T-helper 2 cell (primary cell): ENCODE measurements at regions not wholly inside any gene's neighbourhood (a gene's known extent, or its start where the extent isn't known, plus 50 kb on each side); places are given as distances from the start of the nearest gene placed in this dataset.
"Not testable (repeated sequence)": the region's sequence is repeated elsewhere in the genome, so short reads cannot be mapped to it uniquely, and the experiment has no call there.

Experiments used
- DNase-seq, 5 experiments: peaks; one replicate each; pipeline versions ENCODE4 v3.0.0 to v3.0.0-alpha.2; 2012 to 2022

GRCh38 chr10:34907743-34908430 lies 92.8 kb upstream of the PARD3 start:
- no peak for DNase-seq

DNA sequence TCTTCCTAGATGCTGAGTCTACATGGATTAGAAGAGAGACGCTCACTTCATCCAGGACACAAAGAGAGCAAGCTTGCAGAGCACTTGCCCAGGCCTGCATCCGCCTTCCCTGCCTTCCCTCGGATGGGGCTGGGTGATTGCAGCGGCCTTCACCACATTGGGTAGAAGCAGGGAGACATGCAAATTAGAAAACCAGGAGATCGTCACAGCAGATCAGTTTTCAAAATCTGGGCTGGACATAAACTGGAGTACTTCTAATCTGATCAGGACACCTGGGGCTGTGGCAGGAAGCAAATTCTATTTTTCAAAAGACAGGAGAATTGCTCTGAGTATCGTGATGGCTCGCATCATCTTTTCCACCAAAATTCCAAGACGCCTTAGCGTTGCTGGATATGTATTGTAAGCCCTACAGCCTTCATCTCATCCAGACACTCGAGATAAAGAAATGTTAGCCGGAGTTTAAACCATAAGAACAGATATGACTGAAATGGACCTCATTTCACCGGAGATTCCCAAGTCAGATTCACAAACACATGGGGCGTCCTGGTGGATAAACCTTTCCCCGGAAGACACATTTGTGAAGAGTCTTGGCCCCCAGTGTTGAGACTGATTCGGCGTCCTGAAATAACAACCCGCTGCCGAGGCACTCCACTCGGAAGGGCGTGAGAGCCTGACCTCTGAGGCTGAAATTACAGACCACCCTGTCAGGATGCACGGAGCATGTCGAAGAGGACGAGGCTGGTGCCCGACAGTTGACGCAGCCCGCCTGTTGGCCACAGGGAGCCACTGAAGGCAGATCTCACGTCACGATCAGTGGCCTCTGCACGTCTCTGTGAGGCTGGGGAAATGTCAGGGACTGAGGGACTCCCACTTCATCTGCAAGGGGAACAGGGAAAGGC lies 91.2 kb upstream of the PARD3 start:
- DNase-seq, result no peak

DNA sequence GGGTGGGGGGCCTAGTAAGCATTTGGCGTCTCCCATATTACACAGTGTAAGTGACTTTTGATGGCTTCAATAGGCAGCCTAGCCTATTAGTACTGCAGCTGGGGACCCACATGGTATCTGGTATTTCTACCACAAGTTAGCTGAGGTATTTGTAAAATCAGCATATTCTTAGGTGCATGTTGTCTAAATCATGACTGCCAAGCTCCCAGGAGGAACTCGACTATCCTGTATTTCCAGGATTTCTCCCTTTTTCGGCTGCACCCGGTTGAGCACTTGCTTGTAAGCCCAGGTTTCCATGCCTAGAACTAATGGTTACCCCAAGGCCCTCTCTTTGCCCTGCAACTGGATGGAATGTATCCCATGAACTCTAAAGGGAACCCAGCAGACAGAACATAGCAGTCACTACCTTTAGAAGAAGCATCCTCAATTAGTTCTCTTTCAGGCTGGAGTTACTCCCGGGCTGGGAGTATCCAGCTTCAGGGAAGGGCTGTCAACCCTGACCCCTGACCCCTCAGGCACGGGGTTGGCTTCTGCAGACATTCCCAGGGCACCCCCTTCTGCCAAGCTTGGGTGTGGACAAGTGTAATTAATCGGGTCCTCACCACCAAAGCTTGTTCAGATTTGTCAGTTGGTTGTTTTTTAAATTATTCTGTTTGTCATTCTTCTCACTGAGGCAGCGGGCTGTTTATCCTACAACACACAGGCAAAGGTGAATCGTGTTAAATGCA lies 90.3 kb upstream of the PARD3 start:
- DNase-seq, result no peak

GRCh38 chr10:34904191-34904590 lies 89.1 kb upstream of the PARD3 start:
- no peak for DNase-seq

GRCh38 chr10:34899161-34899560 lies 84.1 kb upstream of the PARD3 start:
- DNase-seq, result no peak

DNA sequence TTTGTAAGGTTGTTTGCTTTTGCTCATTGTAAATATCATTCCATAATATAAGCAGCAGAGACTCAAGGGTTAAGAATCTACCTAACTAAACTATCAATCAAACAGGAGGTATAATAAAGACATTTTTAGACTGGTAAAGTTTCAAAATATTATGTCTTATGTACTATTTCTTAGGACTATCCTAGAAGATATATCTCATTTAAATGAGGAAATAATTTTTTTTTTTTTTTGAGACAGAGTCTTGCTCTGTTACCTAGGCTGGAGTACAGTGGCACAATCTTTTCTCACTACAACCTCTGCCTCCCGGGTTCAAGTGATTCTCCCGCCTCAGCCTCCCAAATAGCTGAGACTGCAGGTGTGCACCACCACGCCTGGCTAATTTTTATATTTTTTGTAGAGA lies 80.9 kb upstream of the PARD3 start:
- DNase-seq, result no peak

DNA sequence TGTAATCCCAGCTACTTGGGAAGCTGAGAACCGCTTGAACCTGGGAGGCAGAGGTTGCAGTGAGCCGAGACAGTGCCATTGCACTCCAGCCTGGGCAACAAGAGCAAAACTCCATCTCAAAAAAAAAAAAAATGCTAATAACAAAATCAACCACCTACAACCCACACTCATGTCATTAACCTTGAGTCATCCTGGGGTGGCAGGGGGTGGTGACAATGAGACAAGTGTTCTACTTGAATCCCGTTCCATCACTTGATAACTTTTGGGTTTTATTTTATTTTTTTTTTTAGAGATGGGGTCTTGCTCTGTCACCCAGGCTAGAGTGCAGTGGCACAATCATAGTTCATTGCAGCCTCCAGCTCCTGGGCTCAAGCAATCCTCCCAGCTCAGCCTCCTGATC lies 80.0 kb upstream of the PARD3 start:
- not testable (repeated sequence) for DNase-seq

DNA sequence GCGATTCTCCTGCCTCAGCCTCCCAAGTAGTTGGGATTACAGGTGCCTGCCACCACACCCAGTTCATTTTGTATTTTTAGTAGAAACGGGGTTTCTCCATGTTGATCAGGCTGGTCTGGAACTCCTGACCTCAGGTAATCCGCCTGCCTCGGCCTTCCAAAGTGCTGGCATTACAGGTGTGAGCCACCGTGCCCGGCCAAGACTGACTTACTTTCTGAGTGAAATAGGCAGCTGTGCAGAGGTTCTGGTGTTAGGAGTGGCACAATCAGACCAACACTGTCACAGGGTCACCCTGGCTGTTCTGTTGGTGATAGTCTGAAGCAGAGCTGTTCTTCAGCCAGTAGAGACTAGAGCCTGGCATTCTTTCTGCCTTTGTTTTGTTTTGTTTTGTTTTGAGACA lies 77.4 kb upstream of the PARD3 start:
- DNase-seq, result not testable (repeated sequence)

- no peak for DNase-seq
Observed at GRCh38 chr10:34890939-34891338, 75.8 kb upstream of the PARD3 start.

DNA sequence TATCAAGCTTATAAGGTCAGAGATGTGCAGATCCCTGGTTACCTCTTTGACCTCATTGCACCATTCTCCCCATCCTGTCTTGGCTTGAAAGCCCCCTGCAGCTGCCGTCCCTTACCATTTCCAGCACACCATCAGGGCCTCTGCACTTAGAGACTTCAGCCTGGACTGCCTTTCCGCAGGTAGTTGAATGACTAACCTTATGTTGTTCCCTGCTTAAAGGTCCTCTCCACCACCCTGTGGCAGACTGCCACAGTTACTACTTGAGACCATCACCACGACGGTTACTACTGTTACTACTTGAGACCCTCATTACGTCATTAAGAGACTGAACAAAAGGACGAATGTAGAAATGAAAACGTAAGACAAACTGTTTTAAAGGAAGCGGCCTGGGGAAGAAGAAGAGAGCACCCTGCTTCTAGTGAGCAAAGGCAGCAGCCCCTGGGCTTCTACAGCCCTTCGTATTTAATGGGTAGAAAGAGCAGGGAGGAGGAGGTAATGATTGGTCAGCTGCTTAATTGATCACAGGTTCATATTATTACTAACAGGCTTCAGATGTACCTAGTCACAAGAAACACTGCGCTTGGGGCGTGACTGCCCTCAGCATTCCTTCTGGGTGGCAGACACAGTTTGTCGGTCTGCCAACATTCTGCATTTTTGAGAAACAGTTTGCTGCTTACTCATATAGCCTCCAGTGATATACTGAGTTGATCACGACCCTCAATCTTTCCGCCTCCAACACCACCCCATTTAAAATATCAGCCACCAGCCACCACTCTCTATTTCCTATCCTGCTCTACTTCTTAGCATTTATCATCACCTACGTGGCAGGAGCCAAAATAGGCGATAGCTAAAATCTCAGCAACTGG lies 74.1 kb upstream of the PARD3 start:
- no peak for DNase-seq

- DNase-seq, result no peak
Observed at GRCh38 chr10:34886906-34887642, 72.0 kb upstream of the PARD3 start.

GRCh38 chr10:34885898-34886297 lies 70.8 kb upstream of the PARD3 start:
- DNase-seq, result no peak

DNA sequence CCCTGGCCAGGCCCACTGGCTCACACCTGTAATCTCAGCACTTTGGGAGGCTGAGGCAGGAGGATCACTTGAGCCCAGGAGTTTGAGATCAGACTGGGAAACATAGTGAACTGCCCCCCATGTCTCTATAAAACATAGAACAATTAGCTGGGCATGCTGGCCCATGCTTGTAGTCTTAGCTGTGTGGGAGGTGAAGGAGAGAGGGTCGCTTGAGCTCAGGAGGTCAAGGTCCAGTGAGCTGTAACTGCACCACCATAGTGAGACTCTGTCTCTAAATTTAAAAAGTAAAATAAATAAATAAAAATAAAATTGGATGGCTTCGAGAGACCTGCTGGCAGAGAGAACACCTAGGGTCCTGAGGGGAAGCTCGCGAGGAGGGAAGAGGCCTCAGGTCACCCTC lies 69.9 kb upstream of the PARD3 start:
- no peak for DNase-seq

DNA sequence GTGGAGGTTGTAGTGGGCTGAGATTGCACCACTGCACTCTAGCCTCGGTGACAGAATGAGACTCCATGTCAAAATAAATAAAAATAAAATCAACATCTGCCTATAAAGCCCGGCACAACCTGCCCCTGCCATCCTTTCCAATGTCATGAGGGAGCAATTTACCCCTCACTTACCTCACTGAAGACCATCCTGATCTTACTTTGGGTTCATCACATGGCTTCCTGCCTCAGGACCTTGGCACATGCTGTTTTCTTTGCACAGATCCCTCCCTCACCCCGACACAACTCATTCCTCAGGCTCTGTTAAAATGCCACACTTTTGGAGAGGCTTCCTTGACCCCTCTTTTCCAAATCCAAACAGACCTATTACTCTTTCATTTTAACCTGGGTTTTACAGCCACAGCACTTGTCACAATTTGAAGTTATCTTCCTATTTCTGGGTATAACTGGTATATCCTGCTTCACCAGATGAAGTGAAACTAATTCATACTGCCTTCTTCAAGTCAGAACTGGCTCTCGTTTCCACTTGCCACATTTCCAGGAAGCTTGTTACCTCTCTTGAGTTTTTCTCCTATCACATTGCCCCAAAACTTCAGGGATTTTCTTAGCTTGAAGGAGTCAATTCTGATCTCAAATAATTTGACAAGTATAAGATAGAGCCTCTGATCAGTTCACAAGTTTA lies 69.3 kb upstream of the PARD3 start:
- DNase-seq, result peak in 1 of 5 experiments; percentile 3

GRCh38 chr10:34880817-34881216 lies 65.7 kb upstream of the PARD3 start:
- no peak for DNase-seq

DNA sequence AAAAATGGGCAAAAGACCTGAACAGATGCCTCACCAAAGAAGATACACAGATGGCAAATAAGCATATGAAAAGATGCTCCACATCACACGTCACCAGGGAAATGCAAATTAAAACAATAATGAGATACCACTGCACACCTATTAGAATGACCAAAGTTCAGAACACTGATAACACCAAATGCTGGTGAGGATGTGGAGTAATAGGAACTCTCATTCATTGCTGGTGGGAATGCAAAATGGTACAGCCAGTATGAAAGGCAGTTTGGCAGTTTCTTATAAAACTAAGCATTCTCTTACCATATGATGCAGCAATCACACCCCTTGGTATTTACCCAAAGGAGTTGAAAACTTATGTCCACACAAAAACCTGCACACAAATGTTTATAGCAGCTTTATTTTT lies 63.6 kb upstream of the PARD3 start:
- DNase-seq, result not testable (repeated sequence)

- DNase-seq, result no peak
Observed at GRCh38 chr10:34875061-34875460, 60.0 kb upstream of the PARD3 start.

- no peak for DNase-seq
Observed at GRCh38 chr10:34872820-34873219, 57.7 kb upstream of the PARD3 start.

- no peak for DNase-seq
Observed at GRCh38 chr10:34869135-34869836, 54.2 kb upstream of the PARD3 start.

GRCh38 chr10:34868589-34868988 lies 53.5 kb upstream of the PARD3 start:
- DNase-seq, result no peak
